Liver (tissue), 8 donors: ENCODE measurements at regions not wholly inside any gene's neighbourhood (a gene's known extent, or its start where the extent isn't known, plus 50 kb on each side); places are given as distances from the start of the nearest gene placed in this dataset.

Source experiments
- DNase-seq: peaks from one replicate; pipeline ENCODE4 v3.0.0-alpha.2; 2017; ENCODE audit warnings: low spot score
- H3K27ac ChIP-seq, 2 donors: one replicate each; pipeline ENCODE4 v1.7.0; 2013; ENCODE audit warnings: inconsistent platforms in 2 of 2, low read length in 2 of 2, control low read depth in 1 of 2, low read depth in 1 of 2, mild to moderate bottlenecking in 1 of 2
- H3K27me3 ChIP-seq, 4 donors: one replicate each; pipeline versions ENCODE4 v1.6.1 to v1.7.0; 2013; ENCODE audit warnings: low read length in 3 of 4, inconsistent platforms in 1 of 4, mild to moderate bottlenecking in 1 of 4, moderate library complexity in 1 of 4; ENCODE audit not compliant: control insufficient read depth in 4 of 4, insufficient read depth in 4 of 4
- H3K36me3 ChIP-seq, 4 donors: one replicate each; pipeline versions ENCODE4 v1.6.1 to v1.7.0; 2013; ENCODE audit warnings: low read length in 3 of 4, mild to moderate bottlenecking in 3 of 4, low read depth in 1 of 4, moderate library complexity in 1 of 4; ENCODE audit not compliant: control insufficient read depth in 4 of 4, insufficient read depth in 3 of 4
- H3K4me1 ChIP-seq, 4 donors: one replicate each; pipeline versions ENCODE4 v1.6.1 to v1.7.0; 2013; ENCODE audit warnings: low read length in 3 of 4, mild to moderate bottlenecking in 3 of 4, moderate library complexity in 1 of 4; ENCODE audit not compliant: control insufficient read depth in 4 of 4, insufficient read depth in 4 of 4
- H3K4me3 ChIP-seq, 3 donors: one replicate each; pipeline versions ENCODE4 v1.6.1 to v1.7.0; 2013; ENCODE audit warnings: low read length in 3 of 3, control low read depth in 1 of 3, low read depth in 1 of 3, mild to moderate bottlenecking in 1 of 3
- H3K9ac ChIP-seq, 2 donors: one replicate each; pipeline ENCODE4 v1.7.0; 2013; ENCODE audit warnings: low read length in 2 of 2, mild to moderate bottlenecking in 2 of 2, moderate library complexity in 2 of 2, control low read depth in 1 of 2, low read depth in 1 of 2
- H3K9me3 ChIP-seq, 4 donors: one replicate each; pipeline versions ENCODE4 v1.6.1 to v1.7.0; 2013; ENCODE audit warnings: low read length in 3 of 4; ENCODE audit not compliant: control insufficient read depth in 4 of 4
- ATF3 ChIP-seq: IDR thresholded peaks from 2 replicates; pipeline ENCODE4 v1.6.1; 2016; ENCODE audit warnings: antibody characterized with exemption
- EGR1 ChIP-seq, 2 donors: IDR thresholded peaks; 2 replicates each; pipeline ENCODE4 v1.6.1; 2016 to 2018; ENCODE audit warnings: antibody characterized with exemption in 2 of 2, low read depth in 2 of 2
- FOXA1 ChIP-seq: IDR thresholded peaks from 2 replicates; pipeline ENCODE4 v1.6.1; 2016; ENCODE audit warnings: antibody characterized with exemption
- FOXA2 ChIP-seq: IDR thresholded peaks from 2 replicates; pipeline ENCODE4 v1.6.1; 2016; ENCODE audit warnings: antibody characterized with exemption
- GABPA ChIP-seq, 2 donors: IDR thresholded peaks in 1 of 2; conservative IDR thresholded peaks in 1 of 2; 2 replicates each; pipeline ENCODE4 v1.6.1; 2016; ENCODE audit warnings: antibody characterized with exemption in 2 of 2, mild to moderate bottlenecking in 1 of 2, moderate library complexity in 1 of 2
- HNF4A ChIP-seq, 2 donors: conservative IDR thresholded peaks; 2 replicates each; pipeline ENCODE4 v1.6.1; 2016; ENCODE audit warnings: antibody characterized with exemption in 2 of 2, mild to moderate bottlenecking in 2 of 2
- HNF4G ChIP-seq: IDR thresholded peaks from 2 replicates; pipeline ENCODE4 v1.6.1; 2016; ENCODE audit warnings: antibody characterized with exemption
- JUND ChIP-seq, 2 donors: IDR thresholded peaks; 2 replicates each; pipeline ENCODE4 v1.6.1; 2016; ENCODE audit warnings: antibody characterized with exemption in 2 of 2
- MAX ChIP-seq: IDR thresholded peaks from 2 replicates; pipeline ENCODE4 v1.6.1; 2016; ENCODE audit warnings: antibody characterized with exemption
- NR2F2 ChIP-seq: IDR thresholded peaks from 2 replicates; pipeline ENCODE4 v1.6.1; 2016; ENCODE audit warnings: antibody characterized with exemption
- RAD21 ChIP-seq, 2 donors: IDR thresholded peaks; 2 replicates each; pipeline ENCODE4 v1.6.1; 2016; ENCODE audit warnings: antibody characterized with exemption in 2 of 2, mild to moderate bottlenecking in 2 of 2
- RXRA ChIP-seq, 2 donors: IDR thresholded peaks; 2 replicates each; pipeline ENCODE4 v1.6.1; 2017 to 2018; ENCODE audit warnings: antibody characterized with exemption in 2 of 2, mild to moderate bottlenecking in 1 of 2
- SP1 ChIP-seq: IDR thresholded peaks from 2 replicates; pipeline ENCODE4 v1.6.1; 2018; ENCODE audit warnings: antibody characterized with exemption, mild to moderate bottlenecking
- YY1 ChIP-seq: IDR thresholded peaks from 2 replicates; pipeline ENCODE4 v1.6.1; 2016; ENCODE audit warnings: antibody characterized with exemption, mild to moderate bottlenecking
- ZBTB33 ChIP-seq: IDR thresholded peaks from 2 replicates; pipeline ENCODE4 v1.6.1; 2016; ENCODE audit warnings: antibody characterized with exemption
- WGBS: extraction: QIAGEN DNeasy Blood & Tissue Kit; methylation state at CpG from one replicate; pipeline ENCODE4 v1.1.7; 2013; 5-methylcytosine and 5-hydroxymethylcytosine counted together
- TF ChIP-seq, protein P1 (sequence below): fragments of 150-350 bp; IDR thresholded peaks from 2 replicates; pipeline ENCODE4 v1.5.1; 2017; ENCODE audit warnings: improper control_type of control experiment, low read depth, low read length; ENCODE audit not compliant: missing input control
- donor health status: healthy.
- donor health status: healthy.
- donor health status: healthy.
- donor health status: healthy.
- donor health status: healthy.

GRCh38 chr5:89480406-89481007, 597.5 kb upstream of the MEF2C start:
- Histone ChIP-seq H3K4me3 (no peak overlapping the region), H3K27me3 (no peaks in the 10 kb centered on the region), H3K27ac (no peak overlapping the region), H3K36me3 (no peaks in the 10 kb centered on the region), H3K4me1 (no peaks in the 10 kb centered on the region), H3K9me3 (peaks cover 0 to 2% (median 0%) of the 10 kb centered on the region in 4 donors), H3K9ac (no peak overlapping the region)
- DNase-seq = no peak
- TF ChIP-seq GABPA (IDR thresholded peaks at IDR 0.05 in 1 of 2, conservative IDR thresholded peaks at IDR 0.05 in 1 of 2) (no peak), ATF3 (no peak), NR2F2 (no peak), HNF4G (no peak), YY1 (no peak), RAD21 (IDR thresholded peaks at IDR 0.05) (no peak), SP1 (no peak), HNF4A (conservative IDR thresholded peaks at IDR 0.05) (no peak)
- 83% methylated on average over 1 of the region's 1 CpG for WGBS

GRCh38 chr5:89478851-89479250, 595.9 kb upstream of the MEF2C start:
- H3K4me3 ChIP-seq = no peak overlapping the region
- no peaks in the 10 kb centered on the region for H3K4me1 ChIP-seq
- no peak overlapping the region for H3K27ac ChIP-seq
- TF ChIP-seq NR2F2 (no peak), FOXA2 (no peak), RXRA (IDR thresholded peaks at IDR 0.05) (no peak), EGR1 (IDR thresholded peaks at IDR 0.05; ENCODE audit: low read depth in 2 of 2) (no peak), HNF4G (no peak), RAD21 (IDR thresholded peaks at IDR 0.05) (no peak), ZBTB33 (no peak), ATF3 (no peak), MAX (no peak), YY1 (no peak), FOXA1 (no peak), JUND (IDR thresholded peaks at IDR 0.05) (no peak), SP1 (no peak)
- TF ChIP-seq, protein P1, sequence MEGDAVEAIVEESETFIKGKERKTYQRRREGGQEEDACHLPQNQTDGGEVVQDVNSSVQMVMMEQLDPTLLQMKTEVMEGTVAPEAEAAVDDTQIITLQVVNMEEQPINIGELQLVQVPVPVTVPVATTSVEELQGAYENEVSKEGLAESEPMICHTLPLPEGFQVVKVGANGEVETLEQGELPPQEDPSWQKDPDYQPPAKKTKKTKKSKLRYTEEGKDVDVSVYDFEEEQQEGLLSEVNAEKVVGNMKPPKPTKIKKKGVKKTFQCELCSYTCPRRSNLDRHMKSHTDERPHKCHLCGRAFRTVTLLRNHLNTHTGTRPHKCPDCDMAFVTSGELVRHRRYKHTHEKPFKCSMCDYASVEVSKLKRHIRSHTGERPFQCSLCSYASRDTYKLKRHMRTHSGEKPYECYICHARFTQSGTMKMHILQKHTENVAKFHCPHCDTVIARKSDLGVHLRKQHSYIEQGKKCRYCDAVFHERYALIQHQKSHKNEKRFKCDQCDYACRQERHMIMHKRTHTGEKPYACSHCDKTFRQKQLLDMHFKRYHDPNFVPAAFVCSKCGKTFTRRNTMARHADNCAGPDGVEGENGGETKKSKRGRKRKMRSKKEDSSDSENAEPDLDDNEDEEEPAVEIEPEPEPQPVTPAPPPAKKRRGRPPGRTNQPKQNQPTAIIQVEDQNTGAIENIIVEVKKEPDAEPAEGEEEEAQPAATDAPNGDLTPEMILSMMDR = no peak
- H3K9ac ChIP-seq = no peak overlapping the region
- H3K9me3 ChIP-seq = peaks cover 0 to 2% (median 0%) of the 10 kb centered on the region in 4 donors
- WGBS = 97% methylated on average over 1 of the region's 1 CpG
- no peaks in the 10 kb centered on the region for H3K27me3 ChIP-seq
- no peak for DNase-seq
- H3K36me3 ChIP-seq = no peaks in the 10 kb centered on the region
